HCT116 (cell line): ENCODE measurements at regions not wholly inside any gene's neighbourhood (a gene's known extent, or its start where the extent isn't known, plus 50 kb on each side); places are given as distances from the start of the nearest gene placed in this dataset.

Source experiments
- ATAC-seq: fragments of 200-7000 bp; cut with Tn5 transposase; 2 replicates; pipeline ENCODE4 v1.9.1; 2020; ENCODE audit warnings: mild to moderate bottlenecking, moderate library complexity
- BruUV-seq: library from RNA; stranded (reverse); fragments of 400-500 nt; replicated peaks from 2 replicates; lab custom pipeline; 2021; lab: Mats Ljungman, UMichigan
- CTCF ChIA-PET: fragments of 300-600 bp; sonication (Branson Sonifier 250); formaldehyde crosslinking; loops from one replicate; lab custom pipeline; 2021; ENCODE audit warnings: antibody characterized with exemption; lab: Charles Lee
- POLR2A ChIA-PET: fragments of 300-600, 350-600 bp; sonication (Branson Sonifier 250); formaldehyde crosslinking; loops from one replicate; lab custom pipeline; 2021; ENCODE audit warnings: antibody characterized with exemption; lab: Charles Lee
- RAD21 ChIA-PET, 2 experiments: fragments of 300-600 bp; sonication (Branson Sonifier 250); formaldehyde crosslinking; loops; one replicate each; lab custom pipeline; 2023; ENCODE audit warnings: low total read pairs in 2 of 2; ENCODE audit not compliant: uncharacterized antibody in 2 of 2, unreplicated experiment in 2 of 2, low non-redundant PET in 1 of 2; lab: Charles Lee
- DNase-seq: peaks from one replicate; pipeline ENCODE4 v3.0.0-alpha.2; 2010; ENCODE audit warnings: low read depth, low spot score
- H2AFZ ChIP-seq: fragments of 200-600 bp; shearing (Covaris generic), sonication (generic); 2 replicates; pipeline ENCODE4 v1.6.1; 2017; ENCODE audit warnings: low read depth, mixed run types, mixed read lengths, antibody characterized with exemption, low read length; ENCODE audit not compliant: poor library complexity, severe bottlenecking
- H3K27ac ChIP-seq: 2 replicates; pipeline ENCODE4 v1.5.1; 2012; ENCODE audit warnings: low read depth, low read length
- H3K27me3 ChIP-seq: fragments of 200-600 bp; sonication (generic); 2 replicates; pipeline ENCODE4 v1.6.1; 2016; ENCODE audit warnings: mixed run types, low read length, mixed read lengths; ENCODE audit not compliant: insufficient read depth
- H3K36me3 ChIP-seq, 2 experiments: fragments of 200-500 bp in 1 of 2; fragments of 200-600 bp in 1 of 2; sonication (Bioruptor generic) in 1 of 2; sonication (generic) in 1 of 2; 2 replicates each; pipeline versions ENCODE4 v1.5.1 to v1.6.1; 2014 to 2016; ENCODE audit warnings: low read length in 2 of 2, inconsistent platforms in 1 of 2, mixed read lengths in 1 of 2, mixed run types in 1 of 2; ENCODE audit not compliant: insufficient read depth in 2 of 2, control insufficient read depth in 1 of 2
- H3K4me1 ChIP-seq, 2 experiments: fragments of 200-600 bp in 1 of 2; sonication (generic) in 1 of 2; 2 replicates each; pipeline versions ENCODE4 v1.5.1 to v1.6.1; 2012 to 2017; ENCODE audit warnings: low read length in 2 of 2, inconsistent platforms in 1 of 2, mild to moderate bottlenecking in 1 of 2, mixed read lengths in 1 of 2, mixed run types in 1 of 2, moderate library complexity in 1 of 2; ENCODE audit not compliant: insufficient read depth in 2 of 2, control insufficient read depth in 1 of 2
- H3K4me2 ChIP-seq: fragments of 200-600 bp; sonication (generic); 2 replicates; pipeline ENCODE4 v1.6.1; 2017; ENCODE audit warnings: mixed run types, low read length, mixed read lengths
- H3K4me3 ChIP-seq, 2 experiments: fragments of 200-600 bp in 1 of 2; sonication (generic) in 1 of 2; replicated peaks in 1 of 2; 2 replicates each; pipeline ENCODE4 v1.5.1; 2011 to 2016; ENCODE audit warnings: low read length in 2 of 2, control low read depth in 1 of 2, low read depth in 1 of 2, mild to moderate bottlenecking in 1 of 2, mixed read lengths in 1 of 2, mixed run types in 1 of 2
- H3K79me2 ChIP-seq: fragments of 200-600 bp; sonication (generic); 2 replicates; pipeline ENCODE4 v1.6.1; 2017; ENCODE audit warnings: mild to moderate bottlenecking, mixed run types, low read length, moderate library complexity, mixed read lengths; ENCODE audit not compliant: insufficient read depth
- H3K9ac ChIP-seq: fragments of 200-600 bp; sonication (generic); 2 replicates; pipeline ENCODE4 v1.6.1; 2016; ENCODE audit warnings: low read length, mixed read lengths
- H3K9me2 ChIP-seq: fragments of 200-600 bp; sonication (generic), shearing (Covaris generic); 2 replicates; pipeline ENCODE4 v1.6.1; 2017; ENCODE audit warnings: mixed run types, mild to moderate bottlenecking, moderate library complexity; ENCODE audit not compliant: insufficient read depth
- H3K9me3 ChIP-seq, 2 experiments: fragments of 200-500 bp in 1 of 2; fragments of 200-600 bp in 1 of 2; sonication (Bioruptor generic) in 1 of 2; sonication (generic) in 1 of 2; 2 replicates each; pipeline ENCODE4 v1.6.1; 2014 to 2017; ENCODE audit warnings: low read length in 2 of 2, mixed read lengths in 2 of 2, inconsistent platforms in 1 of 2, low read depth in 1 of 2, mild to moderate bottlenecking in 1 of 2, mixed run types in 1 of 2, moderate library complexity in 1 of 2; ENCODE audit not compliant: control insufficient read depth in 1 of 2, insufficient read depth in 1 of 2
- H4K20me1 ChIP-seq: fragments of 200-600 bp; sonication (generic), shearing (Covaris generic); 2 replicates; pipeline ENCODE4 v1.6.1; 2017; ENCODE audit warnings: mixed run types, mild to moderate bottlenecking, moderate library complexity; ENCODE audit not compliant: insufficient read depth
- ATF3 ChIP-seq: IDR thresholded peaks from 2 replicates; pipeline ENCODE4 v1.6.1; 2012
- CBX3 ChIP-seq: IDR thresholded peaks from 2 replicates; pipeline ENCODE4 v1.6.1; 2012; ENCODE audit warnings: low read depth
- CTCF ChIP-seq, 3 experiments: fragments of 200-600 bp in 1 of 3; sonication (generic) in 1 of 3; IDR thresholded peaks in 2 of 3; conservative IDR thresholded peaks in 1 of 3; 2 replicates each; pipeline ENCODE4 v1.5.1; 2012 to 2017; ENCODE audit warnings: low read depth in 2 of 3, low read length in 2 of 3, antibody characterized with exemption in 1 of 3, borderline replicate concordance in 1 of 3, control low read depth in 1 of 3, mild to moderate bottlenecking in 1 of 3, mixed read lengths in 1 of 3, mixed run types in 1 of 3, moderate library complexity in 1 of 3; ENCODE audit not compliant: insufficient read depth in 1 of 3
- EGR1 ChIP-seq: IDR thresholded peaks from 2 replicates; pipeline ENCODE4 v1.6.1; 2012; ENCODE audit warnings: low read depth
- ELF1 ChIP-seq: IDR thresholded peaks from 2 replicates; pipeline ENCODE4 v1.6.1; 2012; ENCODE audit warnings: low read depth, borderline replicate concordance
- EZH2 ChIP-seq: fragments of 200-600 bp; sonication (generic); IDR thresholded peaks from 2 replicates; pipeline ENCODE4 v1.6.1; 2017; ENCODE audit warnings: antibody characterized with exemption, mixed run types
- EZH2phosphoT487 ChIP-seq: fragments of 200-600 bp; IDR thresholded peaks from 2 replicates; pipeline ENCODE4 v1.6.1; 2018; ENCODE audit warnings: antibody characterized with exemption, borderline replicate concordance
- JUND ChIP-seq: IDR thresholded peaks from 2 replicates; pipeline ENCODE4 v1.6.1; 2012
- POLR2A ChIP-seq: IDR thresholded peaks from 2 replicates; pipeline ENCODE4 v1.7.0; 2011; ENCODE audit warnings: borderline replicate concordance; ENCODE audit not compliant: insufficient read depth, insufficient read length; ENCODE audit errors: extremely low read depth
- POLR2AphosphoS5 ChIP-seq: IDR thresholded peaks from 2 replicates; pipeline ENCODE4 v1.6.1; 2011; ENCODE audit warnings: mild to moderate bottlenecking, low read depth, low read length, moderate library complexity
- RAD21 ChIP-seq: IDR thresholded peaks from 2 replicates; pipeline ENCODE4 v1.6.1; 2012; ENCODE audit warnings: low read depth, mild to moderate bottlenecking
- SRF ChIP-seq: IDR thresholded peaks from 2 replicates; pipeline ENCODE4 v1.6.1; 2012; ENCODE audit warnings: low read depth
- TCF7L2 ChIP-seq: IDR thresholded peaks from 2 replicates; pipeline ENCODE4 v1.7.0; 2011; ENCODE audit warnings: borderline replicate concordance, inconsistent platforms; ENCODE audit not compliant: insufficient read depth, insufficient read length; ENCODE audit errors: extremely low read depth
- ZNF274 ChIP-seq: fragments of 200-500 bp; sonication (Bioruptor generic); IDR thresholded peaks from 2 replicates; pipeline ENCODE4 v1.6.1; 2014; ENCODE audit warnings: mild to moderate bottlenecking, low read depth, low read length, inconsistent platforms
- intact Hi-C: fragments of 100-400 bp; cut with micrococcal nuclease; formaldehyde crosslinking; loops from 2 replicates; pipeline ENCODE4 v1.10.0; 2022

GRCh38 chr6:145006914-145007313 lies 721.8 kb downstream of the UTRN start:
- ATAC-seq (no peak), DNase-seq (no peak)
- H3K4me1 ChIP-seq, result no peaks in the 10 kb centered on the region
- no peaks in the 10 kb centered on the region for H3K9me3 ChIP-seq
- intact Hi-C loops, result no loop called here
- H3K79me2 ChIP-seq, result no peaks in the 10 kb centered on the region
- ChIA-PET CTCF (no interaction called here), POLR2A (no interaction called here), RAD21 (no interaction called here)
- no peaks in the 10 kb centered on the region for H4K20me1 ChIP-seq
- no TSS peak for BruUV-seq
- H3K9ac ChIP-seq, result no peak overlapping the region
- TF ChIP-seq POLR2A (no peak), EZH2 (no peak), EGR1 (no peak), EZH2phosphoT487 (no peak), TCF7L2 (no peak), POLR2AphosphoS5 (no peak)
- no peak overlapping the region for H2AFZ ChIP-seq
- H3K4me3 ChIP-seq, result no peak overlapping the region
- no peak overlapping the region for H3K4me2 ChIP-seq
- H3K9me2 ChIP-seq, result no peaks in the 10 kb centered on the region; the same call in 1 of the 2 replicates
- no peak overlapping the region for H3K27ac ChIP-seq
- H3K36me3 ChIP-seq, result no peaks in the 10 kb centered on the region
- H3K27me3 ChIP-seq, result no peaks in the 10 kb centered on the region

- no TSS peak for BruUV-seq
Observed at GRCh38 chr6:145008715-145009114, 723.6 kb downstream of the UTRN start.

More at GRCh38 chr6:145008715-145009114, 723.6 kb downstream of the UTRN start:
- no peak overlapping the region for H3K4me3 ChIP-seq
- no peaks in the 10 kb centered on the region for H3K27me3 ChIP-seq
- H3K9ac ChIP-seq, result no peak overlapping the region
- no peaks in the 10 kb centered on the region for H3K9me3 ChIP-seq
- TF ChIP-seq ELF1 (no peak), SRF (no peak), EZH2phosphoT487 (no peak), ZNF274 (no peak), POLR2A (no peak), EZH2 (no peak), CTCF (IDR thresholded peaks at IDR 0.05 in 2 of 3, conservative IDR thresholded peaks at IDR 0.05 in 1 of 3; ENCODE audit: borderline replicate concordance in 1 of 3, insufficient read depth in 1 of 3, low read depth in 2 of 3, low read length in 2 of 3) (no peak), POLR2AphosphoS5 (no peak), JUND (no peak), ATF3 (no peak), CBX3 (no peak), EGR1 (no peak), RAD21 (no peak)
- peak overlapping the region; percentile 51 for H2AFZ ChIP-seq
- no peaks in the 10 kb centered on the region for H4K20me1 ChIP-seq
- no peaks in the 10 kb centered on the region for H3K36me3 ChIP-seq
- H3K9me2 ChIP-seq, result no peaks in the 10 kb centered on the region; the same call in 1 of the 2 replicates
- ATAC-seq (no peak), DNase-seq (no peak)
- no peak overlapping the region for H3K27ac ChIP-seq
- H3K4me2 ChIP-seq, result no peak overlapping the region
- ChIA-PET RAD21 (no interaction called here), POLR2A (no interaction called here), CTCF (no interaction called here)
- H3K79me2 ChIP-seq, result no peaks in the 10 kb centered on the region
- intact Hi-C loops, result no loop called here
- no peaks in the 10 kb centered on the region for H3K4me1 ChIP-seq
